HepG2 (cell line): ENCODE measurements at regions not wholly inside any gene's neighbourhood (a gene's known extent, or its start where the extent isn't known, plus 50 kb on each side); places are given as distances from the start of the nearest gene placed in this dataset.

Source experiments
- FOXK2 ChIP-seq: fragments of 450-650 bp; IDR thresholded peaks from 2 replicates; pipeline ENCODE4 v1.6.1; 2016
- GATAD1 ChIP-seq: IDR thresholded peaks from 2 replicates; pipeline ENCODE4 v1.6.1; 2016; ENCODE audit warnings: missing genetic modification reagents, missing compliant biosample characterization
- GATAD2A ChIP-seq: IDR thresholded peaks from 2 replicates; pipeline ENCODE4 v1.6.1; 2016
- HMG20A ChIP-seq: IDR thresholded peaks from 2 replicates; pipeline ENCODE4 v1.6.1; 2016; ENCODE audit warnings: borderline replicate concordance
- MAX ChIP-seq: IDR thresholded peaks from 2 replicates; pipeline ENCODE4 v1.6.1; 2012; ENCODE audit warnings: inconsistent platforms
- MED13 ChIP-seq: sonication (generic); formaldehyde crosslinking; IDR thresholded peaks from 2 replicates; pipeline ENCODE4 v1.5.0; 2020; ENCODE audit warnings: missing genetic modification reagents
- MTA3 ChIP-seq: sonication (generic); formaldehyde crosslinking; IDR thresholded peaks from 2 replicates; pipeline ENCODE4 v1.4.0; 2020; ENCODE audit warnings: missing genetic modification reagents
- MTF2 ChIP-seq: sonication (generic); formaldehyde crosslinking; IDR thresholded peaks from 2 replicates; pipeline ENCODE4 v1.5.0; 2020; ENCODE audit warnings: missing genetic modification reagents, borderline replicate concordance
- NAIF1 ChIP-seq: sonication (generic); formaldehyde crosslinking; IDR thresholded peaks from 2 replicates; pipeline ENCODE4 v1.5.0; 2020; ENCODE audit warnings: mild to moderate bottlenecking, missing genetic modification reagents, borderline replicate concordance
- NCOA1 ChIP-seq: sonication (generic); formaldehyde crosslinking; IDR thresholded peaks from 2 replicates; pipeline ENCODE4 v1.9.0; 2021; ENCODE audit warnings: missing genetic modification reagents
- NR2F6 ChIP-seq, 2 experiments: IDR thresholded peaks; 2 replicates each; pipeline ENCODE4 v1.6.1; 2016; ENCODE audit warnings: antibody characterized with exemption in 1 of 2, mild to moderate bottlenecking in 1 of 2
- THAP11 ChIP-seq: IDR thresholded peaks from 2 replicates; pipeline ENCODE4 v1.6.1; 2016; ENCODE audit warnings: missing biosample characterization, missing genetic modification reagents
- YEATS2 ChIP-seq: sonication (generic); formaldehyde crosslinking; IDR thresholded peaks from 2 replicates; pipeline ENCODE4 v1.4.0; 2020; ENCODE audit warnings: missing genetic modification reagents, borderline replicate concordance
- ZBTB33 ChIP-seq: sonication (generic); formaldehyde crosslinking; IDR thresholded peaks from 2 replicates; pipeline ENCODE4 v1.4.0; 2020; ENCODE audit warnings: missing genetic modification reagents
- ZBTB38 ChIP-seq: sonication (generic); formaldehyde crosslinking; IDR thresholded peaks from 2 replicates; pipeline ENCODE4 v1.5.1; 2020; ENCODE audit warnings: mild to moderate bottlenecking, missing genetic modification reagents
- ZBTB39 ChIP-seq: sonication (generic); formaldehyde crosslinking; IDR thresholded peaks from 2 replicates; pipeline ENCODE4 v1.5.0; 2020; ENCODE audit warnings: missing genetic modification reagents
- ZBTB7B ChIP-seq: sonication (generic); formaldehyde crosslinking; IDR thresholded peaks from 2 replicates; pipeline ENCODE4 v1.4.0; 2020; ENCODE audit warnings: missing genetic modification reagents
- ZNF121 ChIP-seq: sonication (generic); formaldehyde crosslinking; IDR thresholded peaks from 2 replicates; pipeline ENCODE4 v1.5.0; 2020; ENCODE audit warnings: mild to moderate bottlenecking, missing genetic modification reagents
- ZNF34 ChIP-seq: sonication (generic); formaldehyde crosslinking; IDR thresholded peaks from 2 replicates; pipeline ENCODE4 v1.4.0; 2020; ENCODE audit warnings: mild to moderate bottlenecking, missing genetic modification reagents, borderline replicate concordance
- ZNF501 ChIP-seq: sonication (generic); formaldehyde crosslinking; IDR thresholded peaks from 2 replicates; pipeline ENCODE4 v1.5.1; 2020; ENCODE audit warnings: mild to moderate bottlenecking, moderate library complexity, missing genetic modification reagents
- ZNF644 ChIP-seq: IDR thresholded peaks from 2 replicates; pipeline ENCODE4 v1.6.1; 2016; ENCODE audit warnings: low read depth
- ZNF670 ChIP-seq: sonication (generic); formaldehyde crosslinking; IDR thresholded peaks from 2 replicates; pipeline ENCODE4 v1.8.0; 2022; ENCODE audit warnings: mild to moderate bottlenecking, missing genetic modification reagents, borderline replicate concordance
- ZNF7 ChIP-seq: IDR thresholded peaks from 2 replicates; pipeline ENCODE4 v1.6.1; 2016; ENCODE audit warnings: missing biosample characterization, missing genetic modification reagents
- ZNF839 ChIP-seq: sonication (generic); formaldehyde crosslinking; IDR thresholded peaks from 2 replicates; pipeline ENCODE4 v1.4.0; 2020; ENCODE audit warnings: missing genetic modification reagents, mild to moderate bottlenecking, borderline replicate concordance
- TF ChIP-seq, protein P1 (sequence below): sonication (generic); formaldehyde crosslinking; IDR thresholded peaks from 2 replicates; pipeline ENCODE4 v1.5.1; 2020; ENCODE audit warnings: mild to moderate bottlenecking, missing genetic modification reagents, moderate library complexity

- TF ChIP-seq ZBTB33 (CRISPR knock-in tag) (no peak), ZNF34 (CRISPR knock-in tag) (no peak), ZNF7 (CRISPR knock-in tag) (no peak), YEATS2 (CRISPR knock-in tag) (no peak), ZBTB38 (CRISPR knock-in tag) (0 out of 2 replicates have a peak, but pooled peaks have one; percentile 24), ZNF670 (CRISPR knock-in tag) (no peak), GATAD1 (no peak), MTF2 (CRISPR knock-in tag) (no peak), ZBTB39 (CRISPR knock-in tag) (no peak), ZNF644 (CRISPR knock-in tag) (0 out of 2 replicates have a peak, but pooled peaks have one; percentile 57), NR2F6 (IDR thresholded peaks at IDR 0.05) (no peak), NR2F6 (CRISPR knock-in tag; IDR thresholded peaks at IDR 0.05) (no peak), MED13 (CRISPR knock-in tag) (no peak), ZBTB7B (0 out of 2 replicates have a peak, but pooled peaks have one; percentile 19), HMG20A (CRISPR knock-in tag) (peak; percentile 40; the same call in 1 of the 2 replicates), GATAD2A (CRISPR knock-in tag) (peak; percentile 19; the same call in 1 of the 2 replicates), ZNF121 (CRISPR knock-in tag) (no peak), ZNF501 (CRISPR knock-in tag) (0 out of 2 replicates have a peak, but pooled peaks have one; percentile 38), MTA3 (CRISPR knock-in tag) (no peak), ZNF839 (CRISPR knock-in tag) (no peak), NAIF1 (CRISPR knock-in tag) (no peak), FOXK2 (no peak), THAP11 (CRISPR knock-in tag) (0 out of 2 replicates have a peak, but pooled peaks have one; percentile 13), NCOA1 (CRISPR knock-in tag) (no peak), MAX (0 out of 2 replicates have a peak, but pooled peaks have one; percentile 22)
- TF ChIP-seq, protein P1, sequence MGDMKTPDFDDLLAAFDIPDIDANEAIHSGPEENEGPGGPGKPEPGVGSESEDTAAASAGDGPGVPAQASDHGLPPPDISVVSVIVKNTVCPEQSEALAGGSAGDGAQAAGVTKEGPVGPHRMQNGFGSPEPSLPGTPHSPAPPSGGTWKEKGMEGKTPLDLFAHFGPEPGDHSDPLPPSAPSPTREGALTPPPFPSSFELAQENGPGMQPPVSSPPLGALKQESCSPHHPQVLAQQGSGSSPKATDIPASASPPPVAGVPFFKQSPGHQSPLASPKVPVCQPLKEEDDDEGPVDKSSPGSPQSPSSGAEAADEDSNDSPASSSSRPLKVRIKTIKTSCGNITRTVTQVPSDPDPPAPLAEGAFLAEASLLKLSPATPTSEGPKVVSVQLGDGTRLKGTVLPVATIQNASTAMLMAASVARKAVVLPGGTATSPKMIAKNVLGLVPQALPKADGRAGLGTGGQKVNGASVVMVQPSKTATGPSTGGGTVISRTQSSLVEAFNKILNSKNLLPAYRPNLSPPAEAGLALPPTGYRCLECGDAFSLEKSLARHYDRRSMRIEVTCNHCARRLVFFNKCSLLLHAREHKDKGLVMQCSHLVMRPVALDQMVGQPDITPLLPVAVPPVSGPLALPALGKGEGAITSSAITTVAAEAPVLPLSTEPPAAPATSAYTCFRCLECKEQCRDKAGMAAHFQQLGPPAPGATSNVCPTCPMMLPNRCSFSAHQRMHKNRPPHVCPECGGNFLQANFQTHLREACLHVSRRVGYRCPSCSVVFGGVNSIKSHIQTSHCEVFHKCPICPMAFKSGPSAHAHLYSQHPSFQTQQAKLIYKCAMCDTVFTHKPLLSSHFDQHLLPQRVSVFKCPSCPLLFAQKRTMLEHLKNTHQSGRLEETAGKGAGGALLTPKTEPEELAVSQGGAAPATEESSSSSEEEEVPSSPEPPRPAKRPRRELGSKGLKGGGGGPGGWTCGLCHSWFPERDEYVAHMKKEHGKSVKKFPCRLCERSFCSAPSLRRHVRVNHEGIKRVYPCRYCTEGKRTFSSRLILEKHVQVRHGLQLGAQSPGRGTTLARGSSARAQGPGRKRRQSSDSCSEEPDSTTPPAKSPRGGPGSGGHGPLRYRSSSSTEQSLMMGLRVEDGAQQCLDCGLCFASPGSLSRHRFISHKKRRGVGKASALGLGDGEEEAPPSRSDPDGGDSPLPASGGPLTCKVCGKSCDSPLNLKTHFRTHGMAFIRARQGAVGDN = peak; percentile 50
Measured at GRCh38 chr5:109945097-109945678, 255.5 kb downstream of the MAN2A1 start (continued).
